HepG2 (cell line): ENCODE measurements at regions not wholly inside any gene's neighbourhood (a gene's known extent, or its start where the extent isn't known, plus 50 kb on each side); places are given as distances from the start of the nearest gene placed in this dataset.

Experiments used
- ATAC-seq: fragments of 200-7000 bp; cut with Tn5 transposase; 3 replicates; pipeline ENCODE4 v1.9.1; 2020; ENCODE audit warnings: mild to moderate bottlenecking, moderate library complexity
- BruUV-seq: library from RNA; stranded (reverse); fragments of 400-500 nt; replicated peaks from 2 replicates; lab custom pipeline; 2021; lab: Mats Ljungman, UMichigan
- CTCF ChIA-PET: fragments of 300-600 bp; formaldehyde crosslinking; extraction: SDS; loops from one replicate; lab custom pipeline; 2021; ENCODE audit warnings: low total read pairs, inconsistent platforms, low intra/inter-chr PET ratio; lab: Yijun Ruan, JAX
- POLR2A ChIA-PET: fragments of 350-600 bp; sonication (Branson Sonifier 250); formaldehyde crosslinking; loops from one replicate; lab custom pipeline; 2020; ENCODE audit warnings: antibody characterized with exemption, inconsistent platforms; lab: Yijun Ruan, JAX
- DNase-seq: peaks from one replicate; pipeline ENCODE4 v3.0.0-alpha.2; 2015; ENCODE audit warnings: low spot score
- FAIRE-seq: peaks from 3 replicates; lab custom pipeline; 2011; peaks lifted over from hg19 to GRCh38; lab: Jason Lieb, UNC
- H2AFZ ChIP-seq: one replicate; pipeline ENCODE4 v1.6.1; 2011; ENCODE audit warnings: low read length, inconsistent platforms
- H3K27ac ChIP-seq: fragments of 300-600 bp; 3 replicates; pipeline ENCODE4 v1.8.0; 2011; ENCODE audit warnings: mixed run types, mild to moderate bottlenecking, mixed read lengths, low read length, inconsistent platforms; ENCODE audit not compliant: insufficient read depth; ENCODE audit errors: extremely low read length
- H3K27me3 ChIP-seq, 2 experiments: fragments of 200-600 bp in 1 of 2; 2 replicates in 1 of 2; 3 replicates in 1 of 2; pipeline versions ENCODE4 v1.6.0 to v1.8.0; 2011; ENCODE audit warnings: low read length in 2 of 2, mild to moderate bottlenecking in 2 of 2, moderate library complexity in 2 of 2, inconsistent platforms in 1 of 2; ENCODE audit not compliant: insufficient read depth in 2 of 2, control insufficient read depth in 1 of 2
- H3K36me3 ChIP-seq, 2 experiments: fragments of 200-600 bp in 1 of 2; replicated peaks in 1 of 2; 2 replicates in 1 of 2; 3 replicates in 1 of 2; pipeline versions ENCODE4 v1.5.1 to v1.8.0; 2011; ENCODE audit warnings: low read length in 2 of 2, inconsistent platforms in 1 of 2; ENCODE audit not compliant: insufficient read depth in 2 of 2, control insufficient read depth in 1 of 2
- H3K4me1 ChIP-seq: 2 replicates; pipeline ENCODE4 v1.5.1; 2012; ENCODE audit warnings: low read length, inconsistent platforms; ENCODE audit not compliant: insufficient read depth
- H3K4me2 ChIP-seq: 2 replicates; pipeline ENCODE4 v1.6.0; 2011; ENCODE audit warnings: low read depth, low read length, inconsistent platforms
- H3K4me3 ChIP-seq, 3 experiments: fragments of 200-600 bp in 1 of 3; sonication (generic), shearing (Covaris generic) in 1 of 3; replicated peaks in 1 of 3; 2 replicates each; pipeline ENCODE4 v1.5.1; 2011 to 2016; ENCODE audit warnings: low read length in 3 of 3, inconsistent platforms in 2 of 3, low read depth in 2 of 3, mild to moderate bottlenecking in 2 of 3, control low read depth in 1 of 3, mixed read lengths in 1 of 3; ENCODE audit not compliant: insufficient read depth in 1 of 3
- H3K79me2 ChIP-seq: one replicate; pipeline ENCODE4 v1.6.1; 2011; ENCODE audit warnings: low read length, inconsistent platforms; ENCODE audit not compliant: insufficient read depth
- H3K9ac ChIP-seq: 2 replicates; pipeline ENCODE4 v1.6.0; 2011; ENCODE audit warnings: mild to moderate bottlenecking, low read depth, low read length, inconsistent platforms; ENCODE audit not compliant: insufficient read depth
- H3K9me3 ChIP-seq: 2 replicates; pipeline ENCODE4 v1.5.1; 2012; ENCODE audit warnings: mild to moderate bottlenecking, low read length
- H4K20me1 ChIP-seq: 2 replicates; pipeline ENCODE4 v1.6.0; 2011; ENCODE audit warnings: inconsistent platforms, mild to moderate bottlenecking, low read length, moderate library complexity; ENCODE audit not compliant: insufficient read depth
- FOXK2 ChIP-seq: fragments of 450-650 bp; IDR thresholded peaks from 2 replicates; pipeline ENCODE4 v1.6.1; 2016
- GATAD2A ChIP-seq: IDR thresholded peaks from 2 replicates; pipeline ENCODE4 v1.6.1; 2016
- HNRNPL ChIP-seq: fragments of 200-400 bp; formaldehyde crosslinking; IDR thresholded peaks from 2 replicates; pipeline ENCODE4 v1.6.1; 2017; ENCODE audit warnings: mild to moderate bottlenecking, low read depth, low read length
- RFX5 ChIP-seq: IDR thresholded peaks from 2 replicates; pipeline ENCODE4 v1.6.1; 2011; ENCODE audit warnings: low read depth, low read length, improper control_type of control experiment
- WGBS: methylation state at CpG from one replicate; pipeline ENCODE4 v1.1.6; 2017; ENCODE audit warnings: low lambda C conversion rate; 5-methylcytosine and 5-hydroxymethylcytosine counted together
- in situ Hi-C: cut with HindIII; loops from 2 replicates; pipeline ENCODE4 v1.10.0; 2017; ENCODE audit warnings: low pct_unique_long_range_greater_than_20kb; ENCODE audit not compliant: extremely low pct_ligation_motif_present
- intact Hi-C: fragments of 100-400 bp; cut with micrococcal nuclease; formaldehyde crosslinking; loops from one replicate; pipeline ENCODE4 v1.10.0; 2022; ENCODE audit not compliant: unreplicated experiment
- TF ChIP-seq, protein P1 (sequence below): sonication (generic); formaldehyde crosslinking; IDR thresholded peaks from 2 replicates; pipeline ENCODE4 v1.5.0; 2020; ENCODE audit warnings: mild to moderate bottlenecking, missing genetic modification reagents, moderate library complexity
- TF ChIP-seq, protein P2 (sequence below): sonication (generic); formaldehyde crosslinking; IDR thresholded peaks from 2 replicates; pipeline ENCODE4 v1.5.0; 2020; ENCODE audit warnings: missing genetic modification reagents, mild to moderate bottlenecking, borderline replicate concordance

DNA sequence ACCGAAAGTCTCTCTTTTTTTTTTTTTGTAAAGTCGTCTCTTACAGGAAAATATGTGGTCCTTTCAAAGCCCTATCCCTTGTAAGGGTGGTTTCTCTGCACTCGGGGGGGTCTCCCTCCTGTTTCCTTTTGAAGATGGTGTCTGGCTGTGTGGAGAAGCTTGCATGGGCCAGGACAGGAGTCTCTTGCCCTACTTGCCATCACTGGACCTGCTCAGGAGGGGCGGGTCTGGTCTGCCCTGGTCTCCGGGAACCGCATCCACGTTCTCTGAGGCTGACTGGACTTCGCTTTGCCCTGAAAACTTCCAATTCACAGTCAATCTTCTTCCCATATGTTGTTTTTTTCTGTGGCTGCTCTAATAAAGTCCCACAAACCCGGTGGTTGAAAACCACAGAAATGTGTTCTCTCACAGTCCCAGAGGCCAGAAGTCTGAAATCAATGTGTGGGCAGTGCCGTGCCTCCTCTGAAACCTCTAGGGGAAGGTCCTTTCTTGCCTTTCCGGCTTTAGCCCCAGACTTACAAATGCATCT lies 92.9 kb upstream of the IER5L start:
- peaks cover 25% of the 10 kb centered on the region for H3K4me1 ChIP-seq
- 4% methylated on average over 6 of the region's 11 CpGs for WGBS
- BruUV-seq, result no TSS peak
- in situ Hi-C loops, result no loop called here
- intact Hi-C loops, result no loop called here
- H4K20me1 ChIP-seq, result no peaks in the 10 kb centered on the region
- CTCF ChIA-PET, result no interaction called here
- no peak overlapping the region for H3K9ac ChIP-seq
- no peaks in the 10 kb centered on the region for H3K79me2 ChIP-seq
- no peaks in the 10 kb centered on the region for H3K9me3 ChIP-seq
- TF ChIP-seq RFX5 (no peak), GATAD2A (CRISPR knock-in tag) (no peak)
- TF ChIP-seq, protein P1, sequence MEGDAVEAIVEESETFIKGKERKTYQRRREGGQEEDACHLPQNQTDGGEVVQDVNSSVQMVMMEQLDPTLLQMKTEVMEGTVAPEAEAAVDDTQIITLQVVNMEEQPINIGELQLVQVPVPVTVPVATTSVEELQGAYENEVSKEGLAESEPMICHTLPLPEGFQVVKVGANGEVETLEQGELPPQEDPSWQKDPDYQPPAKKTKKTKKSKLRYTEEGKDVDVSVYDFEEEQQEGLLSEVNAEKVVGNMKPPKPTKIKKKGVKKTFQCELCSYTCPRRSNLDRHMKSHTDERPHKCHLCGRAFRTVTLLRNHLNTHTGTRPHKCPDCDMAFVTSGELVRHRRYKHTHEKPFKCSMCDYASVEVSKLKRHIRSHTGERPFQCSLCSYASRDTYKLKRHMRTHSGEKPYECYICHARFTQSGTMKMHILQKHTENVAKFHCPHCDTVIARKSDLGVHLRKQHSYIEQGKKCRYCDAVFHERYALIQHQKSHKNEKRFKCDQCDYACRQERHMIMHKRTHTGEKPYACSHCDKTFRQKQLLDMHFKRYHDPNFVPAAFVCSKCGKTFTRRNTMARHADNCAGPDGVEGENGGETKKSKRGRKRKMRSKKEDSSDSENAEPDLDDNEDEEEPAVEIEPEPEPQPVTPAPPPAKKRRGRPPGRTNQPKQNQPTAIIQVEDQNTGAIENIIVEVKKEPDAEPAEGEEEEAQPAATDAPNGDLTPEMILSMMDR, result no peak
- TF ChIP-seq, all 625 proteins: peak for 0
- H3K4me2 ChIP-seq, result peak overlapping the region; percentile 45; the same call in 1 of the 2 replicates
- no peak overlapping the region for H3K27ac ChIP-seq
- peaks cover 5 to 52% of the 10 kb centered on the region in 2 experiments; a peak in 3 of 5 replicates for H3K27me3 ChIP-seq
- POLR2A ChIA-PET, result no interaction called here
- DNase-seq (no peak), ATAC-seq (peak; percentile 40; the same call in 1 of the 3 replicates), FAIRE-seq (no peak)
- no peaks in the 10 kb centered on the region for H3K36me3 ChIP-seq
- no peak overlapping the region for H2AFZ ChIP-seq
- H3K4me3 ChIP-seq, result no peak overlapping the region

DNA sequence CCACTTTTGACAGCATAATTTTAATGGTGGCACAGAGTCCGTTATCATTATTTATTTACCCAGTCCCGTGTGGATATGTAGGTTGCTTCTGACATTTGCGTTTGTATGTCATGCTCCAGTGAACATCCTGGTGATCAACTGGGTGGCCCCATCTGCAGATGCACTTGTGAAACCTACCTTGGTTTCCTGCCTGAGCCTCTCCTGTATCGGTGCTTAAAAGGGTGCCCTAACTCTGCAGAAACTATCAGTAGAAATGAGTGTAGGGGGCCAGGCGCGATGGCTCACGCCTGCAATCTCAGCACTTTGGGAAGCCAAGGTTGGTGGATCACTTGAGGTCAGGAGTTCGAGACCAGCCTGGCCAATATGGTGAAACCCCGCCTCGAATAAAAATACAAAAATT lies 92.1 kb upstream of the IER5L start:
- no peak overlapping the region for H3K4me3 ChIP-seq
- peaks cover 20% of the 10 kb centered on the region; the same call in 1 of the 2 replicates for H3K4me1 ChIP-seq
- ChIA-PET CTCF (no interaction called here), POLR2A (no interaction called here)
- ATAC-seq (no peak), FAIRE-seq (no peak), DNase-seq (no peak)
- H2AFZ ChIP-seq, result no peak overlapping the region
- BruUV-seq, result no TSS peak
- 61% methylated on average over 10 of the region's 10 CpGs for WGBS
- in situ Hi-C loops (no loop called here), intact Hi-C loops (no loop called here)
- no peaks in the 10 kb centered on the region for H3K9me3 ChIP-seq
- H3K27ac ChIP-seq, result no peak overlapping the region
- no peak for TF ChIP-seq FOXK2
- no peak for TF ChIP-seq HNRNPL
- TF ChIP-seq, protein P2, sequence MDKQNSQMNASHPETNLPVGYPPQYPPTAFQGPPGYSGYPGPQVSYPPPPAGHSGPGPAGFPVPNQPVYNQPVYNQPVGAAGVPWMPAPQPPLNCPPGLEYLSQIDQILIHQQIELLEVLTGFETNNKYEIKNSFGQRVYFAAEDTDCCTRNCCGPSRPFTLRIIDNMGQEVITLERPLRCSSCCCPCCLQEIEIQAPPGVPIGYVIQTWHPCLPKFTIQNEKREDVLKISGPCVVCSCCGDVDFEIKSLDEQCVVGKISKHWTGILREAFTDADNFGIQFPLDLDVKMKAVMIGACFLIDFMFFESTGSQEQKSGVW (CRISPR knock-in tag), result no peak
- H3K36me3 ChIP-seq, result no peaks in the 10 kb centered on the region
- peaks cover 5 to 45% of the 10 kb centered on the region in 2 experiments; a peak in 3 of 5 replicates for H3K27me3 ChIP-seq
- no peak overlapping the region for H3K4me2 ChIP-seq
- H4K20me1 ChIP-seq, result no peaks in the 10 kb centered on the region
- H3K9ac ChIP-seq, result no peak overlapping the region
- no peaks in the 10 kb centered on the region for H3K79me2 ChIP-seq
